Liver (tissue), 8 donors: ENCODE measurements at regions not wholly inside any gene's neighbourhood (a gene's known extent, or its start where the extent isn't known, plus 50 kb on each side); places are given as distances from the start of the nearest gene placed in this dataset.

Source experiments
- DNase-seq: peaks from one replicate; pipeline ENCODE4 v3.0.0-alpha.2; 2017; ENCODE audit warnings: low spot score
- H3K27ac ChIP-seq, 2 donors: one replicate each; pipeline ENCODE4 v1.7.0; 2013; ENCODE audit warnings: inconsistent platforms in 2 of 2, low read length in 2 of 2, control low read depth in 1 of 2, low read depth in 1 of 2, mild to moderate bottlenecking in 1 of 2
- H3K27me3 ChIP-seq, 4 donors: one replicate each; pipeline versions ENCODE4 v1.6.1 to v1.7.0; 2013; ENCODE audit warnings: low read length in 3 of 4, inconsistent platforms in 1 of 4, mild to moderate bottlenecking in 1 of 4, moderate library complexity in 1 of 4; ENCODE audit not compliant: control insufficient read depth in 4 of 4, insufficient read depth in 4 of 4
- H3K36me3 ChIP-seq, 4 donors: one replicate each; pipeline versions ENCODE4 v1.6.1 to v1.7.0; 2013; ENCODE audit warnings: low read length in 3 of 4, mild to moderate bottlenecking in 3 of 4, low read depth in 1 of 4, moderate library complexity in 1 of 4; ENCODE audit not compliant: control insufficient read depth in 4 of 4, insufficient read depth in 3 of 4
- H3K4me1 ChIP-seq, 4 donors: one replicate each; pipeline versions ENCODE4 v1.6.1 to v1.7.0; 2013; ENCODE audit warnings: low read length in 3 of 4, mild to moderate bottlenecking in 3 of 4, moderate library complexity in 1 of 4; ENCODE audit not compliant: control insufficient read depth in 4 of 4, insufficient read depth in 4 of 4
- H3K4me3 ChIP-seq, 3 donors: one replicate each; pipeline versions ENCODE4 v1.6.1 to v1.7.0; 2013; ENCODE audit warnings: low read length in 3 of 3, control low read depth in 1 of 3, low read depth in 1 of 3, mild to moderate bottlenecking in 1 of 3
- H3K9ac ChIP-seq, 2 donors: one replicate each; pipeline ENCODE4 v1.7.0; 2013; ENCODE audit warnings: low read length in 2 of 2, mild to moderate bottlenecking in 2 of 2, moderate library complexity in 2 of 2, control low read depth in 1 of 2, low read depth in 1 of 2
- H3K9me3 ChIP-seq, 4 donors: one replicate each; pipeline versions ENCODE4 v1.6.1 to v1.7.0; 2013; ENCODE audit warnings: low read length in 3 of 4; ENCODE audit not compliant: control insufficient read depth in 4 of 4
- ATF3 ChIP-seq: IDR thresholded peaks from 2 replicates; pipeline ENCODE4 v1.6.1; 2016; ENCODE audit warnings: antibody characterized with exemption
- CTCF ChIP-seq: fragments of 150-350 bp; IDR thresholded peaks from 2 replicates; pipeline ENCODE4 v1.5.1; 2017; ENCODE audit warnings: improper control_type of control experiment, low read depth, low read length; ENCODE audit not compliant: missing input control
- EGR1 ChIP-seq, 2 donors: IDR thresholded peaks; 2 replicates each; pipeline ENCODE4 v1.6.1; 2016 to 2018; ENCODE audit warnings: antibody characterized with exemption in 2 of 2, low read depth in 2 of 2
- FOXA1 ChIP-seq: IDR thresholded peaks from 2 replicates; pipeline ENCODE4 v1.6.1; 2016; ENCODE audit warnings: antibody characterized with exemption
- FOXA2 ChIP-seq: IDR thresholded peaks from 2 replicates; pipeline ENCODE4 v1.6.1; 2016; ENCODE audit warnings: antibody characterized with exemption
- HNF4A ChIP-seq, 2 donors: conservative IDR thresholded peaks; 2 replicates each; pipeline ENCODE4 v1.6.1; 2016; ENCODE audit warnings: antibody characterized with exemption in 2 of 2, mild to moderate bottlenecking in 2 of 2
- HNF4G ChIP-seq: IDR thresholded peaks from 2 replicates; pipeline ENCODE4 v1.6.1; 2016; ENCODE audit warnings: antibody characterized with exemption
- JUND ChIP-seq, 2 donors: IDR thresholded peaks; 2 replicates each; pipeline ENCODE4 v1.6.1; 2016; ENCODE audit warnings: antibody characterized with exemption in 2 of 2
- MAX ChIP-seq: IDR thresholded peaks from 2 replicates; pipeline ENCODE4 v1.6.1; 2016; ENCODE audit warnings: antibody characterized with exemption
- NR2F2 ChIP-seq: IDR thresholded peaks from 2 replicates; pipeline ENCODE4 v1.6.1; 2016; ENCODE audit warnings: antibody characterized with exemption
- RAD21 ChIP-seq, 2 donors: IDR thresholded peaks; 2 replicates each; pipeline ENCODE4 v1.6.1; 2016; ENCODE audit warnings: antibody characterized with exemption in 2 of 2, mild to moderate bottlenecking in 2 of 2
- REST ChIP-seq: IDR thresholded peaks from 2 replicates; pipeline ENCODE4 v1.6.1; 2016; ENCODE audit warnings: antibody characterized with exemption, mild to moderate bottlenecking
- SP1 ChIP-seq: IDR thresholded peaks from 2 replicates; pipeline ENCODE4 v1.6.1; 2018; ENCODE audit warnings: antibody characterized with exemption, mild to moderate bottlenecking
- TAF1 ChIP-seq: conservative IDR thresholded peaks from 2 replicates; pipeline ENCODE4 v1.6.1; 2016; ENCODE audit warnings: antibody characterized with exemption, mild to moderate bottlenecking
- YY1 ChIP-seq: IDR thresholded peaks from 2 replicates; pipeline ENCODE4 v1.6.1; 2016; ENCODE audit warnings: antibody characterized with exemption, mild to moderate bottlenecking
- ZBTB33 ChIP-seq: IDR thresholded peaks from 2 replicates; pipeline ENCODE4 v1.6.1; 2016; ENCODE audit warnings: antibody characterized with exemption
- WGBS: extraction: QIAGEN DNeasy Blood & Tissue Kit; methylation state at CpG from one replicate; pipeline ENCODE4 v1.1.7; 2013; 5-methylcytosine and 5-hydroxymethylcytosine counted together
- donor health status: healthy.
- donor health status: healthy.
- donor health status: healthy.
- donor health status: healthy.
- donor health status: healthy.

- no peak for DNase-seq
- H3K4me1 ChIP-seq = peaks cover 0 to 4% (median 0%) of the 10 kb centered on the region in 4 donors
These were observed 299.9 kb upstream of the PITRM1 start for GRCh38 chr10:3472287-3473051.

More at GRCh38 chr10:3472287-3473051, 299.9 kb upstream of the PITRM1 start:
- TF ChIP-seq HNF4G = no peak
- TF ChIP-seq RAD21 (IDR thresholded peaks at IDR 0.05) = no peak
- TF ChIP-seq FOXA2 = no peak
- TF ChIP-seq SP1 = no peak
- TF ChIP-seq ZBTB33 = no peak
- no peak for TF ChIP-seq REST
- no peak for TF ChIP-seq CTCF
- TF ChIP-seq YY1 = no peak
- TF ChIP-seq MAX = no peak
- no peak for TF ChIP-seq FOXA1
- TF ChIP-seq NR2F2 = no peak
- no peak for TF ChIP-seq HNF4A (conservative IDR thresholded peaks at IDR 0.05)
- no peak for TF ChIP-seq EGR1 (IDR thresholded peaks at IDR 0.05; ENCODE audit: low read depth in 2 of 2)
- TF ChIP-seq JUND (IDR thresholded peaks at IDR 0.05) = no peak
- TF ChIP-seq ATF3 = no peak
- no peak for TF ChIP-seq TAF1
- no peaks in the 10 kb centered on the region for H3K9me3 ChIP-seq
- H3K27me3 ChIP-seq = peaks cover 0 to 2% (median 0%) of the 10 kb centered on the region in 4 donors
- peak overlapping the region; percentile 32 to 57 for H3K27ac ChIP-seq
- H3K4me3 ChIP-seq = peak overlapping the region in 1 of 3 donors; percentile 7
- no peaks in the 10 kb centered on the region for H3K36me3 ChIP-seq
- H3K9ac ChIP-seq = peak overlapping the region; percentile 25 to 49
- 57% methylated on average over 16 of the region's 16 CpGs for WGBS
